NCI-H82 treated with DMSO at 0.1 percent for 48 hours (cell line): ENCODE measurements at regions not wholly inside any gene's neighbourhood (a gene's known extent, or its start where the extent isn't known, plus 50 kb on each side); places are given as distances from the start of the nearest gene placed in this dataset.

ENCODE experiments used
- DNase-seq: peaks from one replicate; lab custom pipeline; 2025; ENCODE audit not compliant: unreplicated experiment; lab: John Stamatoyannopoulos, UW

DNA sequence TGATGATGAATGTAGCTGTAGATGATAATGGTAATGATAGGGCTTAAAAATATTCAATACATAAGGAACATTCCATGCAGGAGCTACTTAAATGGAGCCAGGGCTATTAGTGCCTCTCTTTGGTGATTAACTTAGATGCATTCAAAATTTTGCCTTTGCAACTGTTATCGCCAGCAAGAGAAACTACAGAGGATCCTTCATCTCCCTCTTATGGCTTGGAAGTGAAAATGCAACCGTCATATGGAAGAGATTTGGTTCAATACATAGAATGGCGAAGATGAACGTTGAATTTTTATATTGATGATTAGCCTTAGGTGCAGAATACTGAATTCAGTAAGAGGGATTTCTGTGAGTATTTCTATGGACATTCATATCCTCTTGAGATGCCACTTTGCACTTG, 134.5 kb upstream of the NLGN4X start:
- DNase-seq: no peak

- DNase-seq: no peak
These were observed 96.8 kb upstream of the NLGN4X start for GRCh38 chrX:6325437-6325836.

GRCh38 chrX:6313356-6313755, 84.7 kb upstream of the NLGN4X start:
- DNase-seq: no peak

DNA sequence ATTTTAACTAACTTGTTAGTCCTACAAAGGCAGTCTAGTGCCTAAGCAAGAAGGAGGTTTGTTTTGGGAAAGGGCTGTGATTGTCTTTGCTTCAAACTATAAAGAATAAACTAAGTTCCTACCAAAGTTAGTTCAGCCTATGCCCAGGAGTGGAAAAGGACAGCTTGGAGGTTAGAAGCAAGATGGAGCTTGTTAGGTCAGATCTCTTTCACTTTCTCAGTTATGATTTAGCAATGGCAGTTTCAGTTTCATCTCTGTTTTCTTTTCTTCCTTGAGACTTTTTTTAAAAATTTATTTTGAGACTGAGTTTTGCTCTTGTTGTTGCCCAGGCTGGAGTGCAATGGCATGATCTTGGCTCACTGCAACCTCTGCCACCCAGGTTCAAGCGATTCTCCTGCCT, 82.9 kb upstream of the NLGN4X start:
- no peak for DNase-seq

DNA sequence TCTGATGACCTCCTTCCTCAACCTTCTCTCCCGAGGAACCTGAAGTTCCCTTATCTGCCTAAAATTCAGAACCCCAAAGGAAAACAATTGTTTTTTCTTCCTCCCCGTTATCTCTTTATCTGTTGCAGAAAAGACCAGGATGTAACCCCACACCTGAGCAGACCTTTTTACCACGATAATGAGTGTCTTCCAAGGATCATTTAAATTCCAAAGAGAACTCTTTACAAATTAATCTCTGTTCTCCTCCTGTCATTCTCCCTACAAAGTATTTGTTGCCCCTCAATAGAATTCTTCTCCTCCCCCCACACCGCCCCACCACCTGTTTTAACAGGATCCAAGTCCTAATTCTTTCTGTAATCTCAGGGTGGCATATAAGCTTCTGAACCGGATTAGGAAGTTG, 78.5 kb upstream of the NLGN4X start:
- DNase-seq: peak; percentile 74

DNA sequence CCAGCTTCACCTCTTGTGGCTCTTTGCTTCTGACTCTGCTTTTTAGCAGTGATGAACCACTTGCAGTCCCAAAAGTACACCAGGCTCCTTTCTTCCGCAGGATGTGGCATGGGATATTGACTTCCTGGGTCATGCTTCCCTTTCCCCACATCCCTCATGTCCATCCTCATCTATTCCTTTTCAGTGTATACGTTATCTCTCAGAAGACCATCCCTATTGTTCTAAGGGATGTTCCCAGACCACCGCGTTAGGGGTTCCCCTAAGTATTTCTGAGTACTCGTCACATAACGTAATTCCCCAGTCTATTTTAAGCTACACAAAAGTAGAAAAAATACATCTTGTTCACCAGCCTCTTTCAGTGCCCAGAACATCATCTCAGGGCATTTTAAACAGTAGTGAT, 71.1 kb upstream of the NLGN4X start:
- no peak for DNase-seq

GRCh38 chrX:6293716-6294115, 65.0 kb upstream of the NLGN4X start:
- no peak for DNase-seq

DNA sequence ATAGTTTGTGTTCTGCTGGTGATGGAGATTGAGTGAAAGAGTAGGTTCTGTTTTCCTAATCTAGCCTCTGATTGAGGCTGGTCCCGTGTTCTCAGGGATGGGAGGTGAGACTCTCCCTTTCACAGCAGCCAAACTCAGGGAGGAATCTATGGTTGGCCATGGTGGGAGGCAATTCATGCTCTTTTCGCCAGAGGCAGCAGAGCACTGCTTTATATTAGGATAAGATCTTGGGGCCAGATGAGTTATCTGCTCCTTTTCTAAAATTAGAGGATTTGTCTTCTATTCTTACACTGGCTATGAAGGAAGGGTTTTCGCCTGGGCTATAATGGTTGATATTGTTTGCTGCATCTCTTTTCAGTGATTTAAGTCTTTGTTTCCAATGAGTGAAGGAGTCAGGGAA, 63.9 kb upstream of the NLGN4X start:
- DNase-seq: no peak

GRCh38 chrX:6291444-6291843, 62.8 kb upstream of the NLGN4X start:
- DNase-seq: no peak

- DNase-seq: no peak
These were observed 55.2 kb upstream of the NLGN4X start for GRCh38 chrX:6283826-6284225.

DNA sequence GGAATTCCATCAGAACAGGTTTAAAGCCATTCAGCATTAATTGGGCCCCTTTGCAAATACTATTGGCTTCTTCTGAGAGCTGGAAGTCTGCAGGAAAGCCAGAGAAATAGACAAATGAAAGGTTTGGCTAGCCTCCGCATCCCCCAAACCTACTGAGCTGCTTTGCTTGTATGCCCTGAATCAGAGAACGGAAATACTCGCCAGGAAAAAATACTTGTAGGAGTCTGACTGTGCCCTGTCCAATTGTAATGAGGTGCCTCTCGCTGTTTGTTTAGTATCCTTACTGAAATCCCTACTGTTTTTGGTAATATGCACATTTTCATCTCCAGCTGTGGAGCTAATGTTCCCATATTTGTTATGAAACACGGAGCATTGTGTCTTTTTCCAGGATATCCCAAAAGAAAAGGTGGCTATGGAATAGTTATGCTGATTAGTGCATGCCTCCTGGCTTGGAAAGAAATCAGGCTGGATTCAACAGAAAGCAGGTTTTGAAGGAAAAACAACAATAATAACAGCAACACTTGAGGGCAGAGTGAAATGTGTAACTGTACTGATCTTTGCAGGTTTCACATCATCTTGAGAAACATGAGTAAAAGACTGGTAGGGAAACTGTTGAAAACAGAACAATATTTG, 50.7 kb upstream of the NLGN4X start:
- DNase-seq: no peak
